Vagina (tissue), 2 donors: ENCODE measurements at regions not wholly inside any gene's neighbourhood (a gene's known extent, or its start where the extent isn't known, plus 50 kb on each side); places are given as distances from the start of the nearest gene placed in this dataset.

ENCODE experiments used
- CTCF ChIP-seq, 3 experiments: fragments of 450-650 bp in 2 of 3; fragments of 200-600 bp in 1 of 3; sonication (generic) in 1 of 3; IDR thresholded peaks; one replicate each; pipeline ENCODE4 v1.5.1; 2017 to 2019; ENCODE audit warnings: antibody characterized with exemption in 3 of 3, mild to moderate bottlenecking in 2 of 3, moderate library complexity in 2 of 3
- POLR2A ChIP-seq, 2 donors: fragments of 450-650 bp; IDR thresholded peaks; one replicate each; pipeline ENCODE4 v1.6.1; 2017; ENCODE audit warnings: antibody characterized with exemption in 2 of 2, mild to moderate bottlenecking in 2 of 2, moderate library complexity in 2 of 2
- POLR2AphosphoS5 ChIP-seq, 2 donors: sonication (generic); formaldehyde crosslinking; IDR thresholded peaks; one replicate each; pipeline ENCODE4 v1.9.0; 2017; ENCODE audit warnings: antibody characterized with exemption in 2 of 2, mild to moderate bottlenecking in 2 of 2, low read depth in 1 of 2; ENCODE audit not compliant: insufficient read depth in 1 of 2

GRCh38 chr3:13715961-13716360 is 163.9 kb downstream of the WNT7A start:
- no peak for TF ChIP-seq CTCF (IDR thresholded peaks at IDR 0.05)
- no peak for TF ChIP-seq POLR2AphosphoS5 (IDR thresholded peaks at IDR 0.05; ENCODE audit: insufficient read depth in 1 of 2, low read depth in 1 of 2)
- TF ChIP-seq POLR2A (IDR thresholded peaks at IDR 0.05) = no peak
